ENCODE measurements at regions not wholly inside any gene's neighbourhood (a gene's known extent, or its start where the extent isn't known, plus 50 kb on each side); places are given as distances from the start of the nearest gene placed in this dataset.

DNA sequence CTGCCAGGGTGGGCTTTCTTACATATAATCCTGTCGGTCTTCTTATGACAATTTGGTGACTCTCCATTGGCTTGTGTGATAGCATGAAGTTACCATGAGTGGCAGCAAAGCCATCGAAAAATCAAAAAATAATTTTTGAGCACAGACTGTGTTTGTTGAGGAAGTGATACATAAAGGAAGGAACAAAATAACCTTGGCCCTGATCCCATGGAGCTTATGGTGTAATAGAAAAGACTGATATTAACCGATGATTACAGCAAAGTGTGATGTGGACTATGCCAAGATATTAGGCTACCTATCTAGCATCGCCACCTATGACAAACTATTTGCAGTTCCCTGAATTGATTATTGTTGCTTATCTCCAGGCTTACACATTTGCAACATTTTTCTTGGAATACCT lies 383.2 kb downstream of the AEBP2 start:
- no peak for TF ChIP-seq POLR2A (IDR thresholded peaks at IDR 0.05)
- TF ChIP-seq, protein P1, sequence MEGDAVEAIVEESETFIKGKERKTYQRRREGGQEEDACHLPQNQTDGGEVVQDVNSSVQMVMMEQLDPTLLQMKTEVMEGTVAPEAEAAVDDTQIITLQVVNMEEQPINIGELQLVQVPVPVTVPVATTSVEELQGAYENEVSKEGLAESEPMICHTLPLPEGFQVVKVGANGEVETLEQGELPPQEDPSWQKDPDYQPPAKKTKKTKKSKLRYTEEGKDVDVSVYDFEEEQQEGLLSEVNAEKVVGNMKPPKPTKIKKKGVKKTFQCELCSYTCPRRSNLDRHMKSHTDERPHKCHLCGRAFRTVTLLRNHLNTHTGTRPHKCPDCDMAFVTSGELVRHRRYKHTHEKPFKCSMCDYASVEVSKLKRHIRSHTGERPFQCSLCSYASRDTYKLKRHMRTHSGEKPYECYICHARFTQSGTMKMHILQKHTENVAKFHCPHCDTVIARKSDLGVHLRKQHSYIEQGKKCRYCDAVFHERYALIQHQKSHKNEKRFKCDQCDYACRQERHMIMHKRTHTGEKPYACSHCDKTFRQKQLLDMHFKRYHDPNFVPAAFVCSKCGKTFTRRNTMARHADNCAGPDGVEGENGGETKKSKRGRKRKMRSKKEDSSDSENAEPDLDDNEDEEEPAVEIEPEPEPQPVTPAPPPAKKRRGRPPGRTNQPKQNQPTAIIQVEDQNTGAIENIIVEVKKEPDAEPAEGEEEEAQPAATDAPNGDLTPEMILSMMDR (IDR thresholded peaks at IDR 0.05), result no peak

Measured in heart left ventricle (tissue), 13 donors.